ENCODE measurements at regions not wholly inside any gene's neighbourhood (a gene's known extent, or its start where the extent isn't known, plus 50 kb on each side); places are given as distances from the start of the nearest gene placed in this dataset.
"Not testable (repeated sequence)": the region's sequence is repeated elsewhere in the genome, so short reads cannot be mapped to it uniquely, and the experiment has no call there.

- Histone ChIP-seq H3K4me3 (ENCODE audit: low read length) (no peak overlapping the region), H3K27me3 (replicated peaks; ENCODE audit: control insufficient read depth, insufficient read depth, low read length) (peaks cover 44% of the 10 kb centered on the region), H3K4me1 (ENCODE audit: control insufficient read depth, insufficient read depth, low read length) (no peaks in the 10 kb centered on the region), H3K36me3 (ENCODE audit: control insufficient read depth, insufficient read depth, low read length, severe bottlenecking) (no peaks in the 10 kb centered on the region), H3K9ac (ENCODE audit: low read length) (no peak overlapping the region), H3K9me3 (ENCODE audit: control insufficient read depth, low read length) (no peaks in the 10 kb centered on the region)
- DNase-seq (ENCODE audit: low read depth) = no peak
Observed at GRCh38 chr12:31217356-31218130, 108.4 kb downstream of the SINHCAF start.

- DNase-seq (ENCODE audit: low read depth) = no peak
- Histone ChIP-seq H3K9me3 (ENCODE audit: control insufficient read depth, low read length) (no peaks in the 10 kb centered on the region), H3K27me3 (replicated peaks; ENCODE audit: control insufficient read depth, insufficient read depth, low read length) (peaks cover 49% of the 10 kb centered on the region), H3K4me1 (ENCODE audit: control insufficient read depth, insufficient read depth, low read length) (no peaks in the 10 kb centered on the region), H3K9ac (ENCODE audit: low read length) (no peak overlapping the region), H3K36me3 (ENCODE audit: control insufficient read depth, insufficient read depth, low read length, severe bottlenecking) (no peaks in the 10 kb centered on the region), H3K4me3 (ENCODE audit: low read length) (no peak overlapping the region)
Observed at GRCh38 chr12:31218203-31219025, 107.5 kb downstream of the SINHCAF start.

- Histone ChIP-seq H3K9ac (ENCODE audit: low read length) (no peak overlapping the region), H3K36me3 (ENCODE audit: control insufficient read depth, insufficient read depth, low read length, severe bottlenecking) (no peaks in the 10 kb centered on the region), H3K4me3 (ENCODE audit: low read length) (no peak overlapping the region), H3K4me1 (ENCODE audit: control insufficient read depth, insufficient read depth, low read length) (no peaks in the 10 kb centered on the region), H3K27me3 (replicated peaks; ENCODE audit: control insufficient read depth, insufficient read depth, low read length) (peaks cover 55% of the 10 kb centered on the region), H3K9me3 (ENCODE audit: control insufficient read depth, low read length) (no peaks in the 10 kb centered on the region)
- no peak for DNase-seq (ENCODE audit: low read depth)
Observed at GRCh38 chr12:31219521-31219920, 106.4 kb downstream of the SINHCAF start.

- H3K9ac ChIP-seq (ENCODE audit: low read length) = no peak overlapping the region
- no peaks in the 10 kb centered on the region for H3K36me3 ChIP-seq (ENCODE audit: control insufficient read depth, insufficient read depth, low read length, severe bottlenecking)
- H3K27me3 ChIP-seq (replicated peaks; ENCODE audit: control insufficient read depth, insufficient read depth, low read length) = peaks cover 58% of the 10 kb centered on the region
- no peak overlapping the region for H3K4me3 ChIP-seq (ENCODE audit: low read length)
- DNase-seq (ENCODE audit: low read depth) = no peak
- H3K9me3 ChIP-seq (ENCODE audit: control insufficient read depth, low read length) = no peaks in the 10 kb centered on the region
- H3K4me1 ChIP-seq (ENCODE audit: control insufficient read depth, insufficient read depth, low read length) = no peaks in the 10 kb centered on the region
Observed at GRCh38 chr12:31220061-31220460, 105.9 kb downstream of the SINHCAF start.

- no peaks in the 10 kb centered on the region for H3K9me3 ChIP-seq (ENCODE audit: control insufficient read depth, low read length)
- no peaks in the 10 kb centered on the region for H3K36me3 ChIP-seq (ENCODE audit: control insufficient read depth, insufficient read depth, low read length, severe bottlenecking)
- no peaks in the 10 kb centered on the region for H3K4me1 ChIP-seq (ENCODE audit: control insufficient read depth, insufficient read depth, low read length)
- DNase-seq (ENCODE audit: low read depth) = peak; percentile 23
- no peak overlapping the region for H3K4me3 ChIP-seq (ENCODE audit: low read length)
- no peak overlapping the region for H3K9ac ChIP-seq (ENCODE audit: low read length)
- peaks cover 66% of the 10 kb centered on the region for H3K27me3 ChIP-seq (replicated peaks; ENCODE audit: control insufficient read depth, insufficient read depth, low read length)
Observed at GRCh38 chr12:31220633-31221550, 105.1 kb downstream of the SINHCAF start.

GRCh38 chr12:31221551-31221945, 104.4 kb downstream of the SINHCAF start:
- Histone ChIP-seq H3K36me3 (ENCODE audit: control insufficient read depth, insufficient read depth, low read length, severe bottlenecking) (no peaks in the 10 kb centered on the region), H3K4me3 (ENCODE audit: low read length) (no peak overlapping the region), H3K4me1 (ENCODE audit: control insufficient read depth, insufficient read depth, low read length) (no peaks in the 10 kb centered on the region), H3K27me3 (replicated peaks; ENCODE audit: control insufficient read depth, insufficient read depth, low read length) (peaks cover 67% of the 10 kb centered on the region), H3K9me3 (ENCODE audit: control insufficient read depth, low read length) (no peaks in the 10 kb centered on the region), H3K9ac (ENCODE audit: low read length) (no peak overlapping the region)
- DNase-seq (ENCODE audit: low read depth) = no peak

- Histone ChIP-seq H3K9me3 (ENCODE audit: control insufficient read depth, low read length) (no peaks in the 10 kb centered on the region), H3K27me3 (replicated peaks; ENCODE audit: control insufficient read depth, insufficient read depth, low read length) (peaks cover 61% of the 10 kb centered on the region), H3K4me3 (ENCODE audit: low read length) (no peak overlapping the region), H3K9ac (ENCODE audit: low read length) (no peak overlapping the region), H3K36me3 (ENCODE audit: control insufficient read depth, insufficient read depth, low read length, severe bottlenecking) (no peaks in the 10 kb centered on the region), H3K4me1 (ENCODE audit: control insufficient read depth, insufficient read depth, low read length) (no peaks in the 10 kb centered on the region)
- no peak for DNase-seq (ENCODE audit: low read depth)
Observed at GRCh38 chr12:31222620-31223222, 103.2 kb downstream of the SINHCAF start.

- not testable (repeated sequence) for H3K36me3 ChIP-seq (ENCODE audit: control insufficient read depth, insufficient read depth, low read length, severe bottlenecking); H3K4me1 ChIP-seq (ENCODE audit: control insufficient read depth, insufficient read depth, low read length); H3K9me3 ChIP-seq (ENCODE audit: control insufficient read depth, low read length); H3K9ac ChIP-seq (ENCODE audit: low read length); DNase-seq (ENCODE audit: low read depth); H3K4me3 ChIP-seq (ENCODE audit: low read length)
- H3K27me3 ChIP-seq (replicated peaks; ENCODE audit: control insufficient read depth, insufficient read depth, low read length) = peaks cover 54% of the 10 kb centered on the region
Observed at GRCh38 chr12:31223640-31224039, 102.3 kb downstream of the SINHCAF start.

GRCh38 chr12:31224768-31225448, 101.0 kb downstream of the SINHCAF start:
- no peaks in the 10 kb centered on the region for H3K36me3 ChIP-seq (ENCODE audit: control insufficient read depth, insufficient read depth, low read length, severe bottlenecking)
- H3K9ac ChIP-seq (ENCODE audit: low read length) = no peak overlapping the region
- no peak overlapping the region for H3K4me3 ChIP-seq (ENCODE audit: low read length)
- H3K4me1 ChIP-seq (ENCODE audit: control insufficient read depth, insufficient read depth, low read length) = peaks cover 7% of the 10 kb centered on the region
- peaks cover 45% of the 10 kb centered on the region for H3K27me3 ChIP-seq (replicated peaks; ENCODE audit: control insufficient read depth, insufficient read depth, low read length)
- no peak for DNase-seq (ENCODE audit: low read depth)
- no peaks in the 10 kb centered on the region for H3K9me3 ChIP-seq (ENCODE audit: control insufficient read depth, low read length)
